ENCODE measurements at regions not wholly inside any gene's neighbourhood (a gene's known extent, or its start where the extent isn't known, plus 50 kb on each side); places are given as distances from the start of the nearest gene placed in this dataset.

- peak; percentile 32 for DNase-seq
- CTCF ChIA-PET: interaction anchor here (0.6 to 0.7 kb wide), 2 partner anchors 70 to 106 kb away, joined by 3 to 5 read pairs; no protein-coding TSS in a partner anchor
- Mint-ChIP-seq H3K9me3 (ENCODE audit: low read depth, unreplicated experiment) (no peaks in the 10 kb centered on the region), H3K27ac (ENCODE audit: unreplicated experiment) (no peak overlapping the region), H3K4me1 (ENCODE audit: low read depth, unreplicated experiment) (peaks cover 26% of the 10 kb centered on the region), H3K36me3 (ENCODE audit: insufficient read depth, unreplicated experiment) (no peaks in the 10 kb centered on the region), H3K4me3 (ENCODE audit: low read depth, unreplicated experiment) (no peak overlapping the region), H3K27me3 (ENCODE audit: unreplicated experiment) (no peaks in the 10 kb centered on the region)
- peak; percentile 56 for TF ChIP-seq CTCF (IDR thresholded peaks at IDR 0.05; ENCODE audit: unreplicated experiment)
- BruUV-seq (replicated peaks): no TSS peak
- intact Hi-C loops (cut with micrococcal nuclease; ENCODE audit: unreplicated experiment): loop anchor here (1.0 to 10.0 kb wide), 2 partner anchors 70 to 406 kb away; no protein-coding TSS in a partner anchor
Measured at GRCh38 chr7:47170516-47170915, 411.4 kb downstream of the TNS3 start.

GRCh38 chr7:47154791-47155190 lies 427.1 kb downstream of the TNS3 start:
- no TSS peak for BruUV-seq (replicated peaks)
- no peaks in the 10 kb centered on the region for H3K9me3 Mint-ChIP-seq (ENCODE audit: low read depth, unreplicated experiment)
- intact Hi-C loops (cut with micrococcal nuclease; ENCODE audit: unreplicated experiment): loop anchor here (5.0 kb wide), 2 partner anchors 52 to 607 kb away; no protein-coding TSS in a partner anchor

GRCh38 chr7:47153576-47153975 lies 428.3 kb downstream of the TNS3 start:
- no peak for TF ChIP-seq CTCF (IDR thresholded peaks at IDR 0.05; ENCODE audit: unreplicated experiment)
- peaks cover 16% of the 10 kb centered on the region for H3K36me3 Mint-ChIP-seq (ENCODE audit: insufficient read depth, unreplicated experiment)
- BruUV-seq (replicated peaks): no TSS peak
- peak overlapping the region; percentile 47 for H3K4me3 Mint-ChIP-seq (ENCODE audit: low read depth, unreplicated experiment)
- intact Hi-C loops (cut with micrococcal nuclease; ENCODE audit: unreplicated experiment): loop anchor here (5.0 kb wide), 2 partner anchors 51 to 606 kb away; no protein-coding TSS in a partner anchor
- CTCF ChIA-PET: interaction anchor here (0.6 to 1.7 kb wide), 7 partner anchors 21 to 1520 kb away, joined by 3 to 11 read pairs (median 5); no protein-coding TSS in a partner anchor
- H3K4me1 Mint-ChIP-seq (ENCODE audit: low read depth, unreplicated experiment): peaks cover 48% of the 10 kb centered on the region
- DNase-seq: peak; percentile 84
- H3K9me3 Mint-ChIP-seq (ENCODE audit: low read depth, unreplicated experiment): no peaks in the 10 kb centered on the region
- H3K27ac Mint-ChIP-seq (ENCODE audit: unreplicated experiment): peak overlapping the region; percentile 80
- H3K27me3 Mint-ChIP-seq (ENCODE audit: unreplicated experiment): no peaks in the 10 kb centered on the region

More at GRCh38 chr7:47154791-47155190, 427.1 kb downstream of the TNS3 start:
- Mint-ChIP-seq H3K4me3 (ENCODE audit: low read depth, unreplicated experiment) (no peak overlapping the region), H3K36me3 (ENCODE audit: insufficient read depth, unreplicated experiment) (peaks cover 16% of the 10 kb centered on the region), H3K4me1 (ENCODE audit: low read depth, unreplicated experiment) (peaks cover 42% of the 10 kb centered on the region), H3K27me3 (ENCODE audit: unreplicated experiment) (no peaks in the 10 kb centered on the region), H3K27ac (ENCODE audit: unreplicated experiment) (no peak overlapping the region)
- CTCF ChIA-PET: interaction anchor here (1.2 kb wide), 1 partner anchor 19 kb away, joined by 4 read pairs; no protein-coding TSS in a partner anchor
- no peak for TF ChIP-seq CTCF (IDR thresholded peaks at IDR 0.05; ENCODE audit: unreplicated experiment)
- no peak for DNase-seq

- peak overlapping the region; percentile 80 for H3K27ac Mint-ChIP-seq (ENCODE audit: unreplicated experiment)
Measured at GRCh38 chr7:47153058-47153457, 428.9 kb downstream of the TNS3 start.

More at GRCh38 chr7:47153058-47153457, 428.9 kb downstream of the TNS3 start:
- BruUV-seq (replicated peaks): no TSS peak
- CTCF ChIA-PET: interaction anchor here (0.6 to 1.7 kb wide), 8 partner anchors 24 to 1519 kb away, joined by 3 to 11 read pairs (median 4); no protein-coding TSS in a partner anchor
- no peaks in the 10 kb centered on the region for H3K9me3 Mint-ChIP-seq (ENCODE audit: low read depth, unreplicated experiment)
- peaks cover 16% of the 10 kb centered on the region for H3K36me3 Mint-ChIP-seq (ENCODE audit: insufficient read depth, unreplicated experiment)
- DNase-seq: peak; percentile 73
- no peak for TF ChIP-seq CTCF (IDR thresholded peaks at IDR 0.05; ENCODE audit: unreplicated experiment)
- H3K27me3 Mint-ChIP-seq (ENCODE audit: unreplicated experiment): no peaks in the 10 kb centered on the region
- intact Hi-C loops (cut with micrococcal nuclease; ENCODE audit: unreplicated experiment): loop anchor here (5.0 kb wide), 2 partner anchors 51 to 606 kb away; no protein-coding TSS in a partner anchor
- peak overlapping the region; percentile 47 for H3K4me3 Mint-ChIP-seq (ENCODE audit: low read depth, unreplicated experiment)
- peaks cover 51% of the 10 kb centered on the region for H3K4me1 Mint-ChIP-seq (ENCODE audit: low read depth, unreplicated experiment)

Data from Calu3 (cell line).